HG02798 (cell line): ENCODE measurements at regions not wholly inside any gene's neighbourhood (a gene's known extent, or its start where the extent isn't known, plus 50 kb on each side); places are given as distances from the start of the nearest gene placed in this dataset.

Experiments used
- ATAC-seq: cut with Tn5 transposase; IDR thresholded peaks from one replicate; pipeline ENCODE4 v1.9.1; 2021; ENCODE audit warnings: mild to moderate bottlenecking; ENCODE audit not compliant: unreplicated experiment, poor library complexity

- no peak for ATAC-seq
Observed at GRCh38 chr2:16466821-16467151, 198.8 kb downstream of the CYRIA start.

GRCh38 chr2:16466133-16466820 lies 199.4 kb downstream of the CYRIA start:
- ATAC-seq: no peak

GRCh38 chr2:16464641-16465040 lies 201.0 kb downstream of the CYRIA start:
- ATAC-seq: no peak

- ATAC-seq: no peak
Observed at GRCh38 chr2:16462958-16463357, 202.7 kb downstream of the CYRIA start.

- no peak for ATAC-seq
Observed at GRCh38 chr2:16461672-16462071, 204.0 kb downstream of the CYRIA start.

GRCh38 chr2:16459606-16460005 lies 206.0 kb downstream of the CYRIA start:
- no peak for ATAC-seq

- no peak for ATAC-seq
Observed at GRCh38 chr2:16454621-16455020, 211.0 kb downstream of the CYRIA start.

- no peak for ATAC-seq
Observed at GRCh38 chr2:16452123-16452522, 213.5 kb downstream of the CYRIA start.

- ATAC-seq: no peak
Observed at GRCh38 chr2:16446706-16447105, 218.9 kb downstream of the CYRIA start.

- no peak for ATAC-seq
Observed at GRCh38 chr2:16442971-16443370, 222.7 kb downstream of the CYRIA start.

GRCh38 chr2:16441431-16441830 lies 224.2 kb downstream of the CYRIA start:
- ATAC-seq: no peak

- no peak for ATAC-seq
Observed at GRCh38 chr2:16440898-16441297, 224.7 kb downstream of the CYRIA start.

- ATAC-seq: no peak
Observed at GRCh38 chr2:16438613-16439321, 226.9 kb downstream of the CYRIA start.

GRCh38 chr2:16437189-16437588 lies 228.4 kb downstream of the CYRIA start:
- no peak for ATAC-seq

GRCh38 chr2:16434393-16434792 lies 231.2 kb downstream of the CYRIA start:
- ATAC-seq: no peak

GRCh38 chr2:16430846-16431245 lies 234.8 kb downstream of the CYRIA start:
- no peak for ATAC-seq

GRCh38 chr2:16429431-16430145 lies 236.0 kb downstream of the CYRIA start:
- ATAC-seq: no peak

GRCh38 chr2:16429002-16429401 lies 236.6 kb downstream of the CYRIA start:
- ATAC-seq: no peak

GRCh38 chr2:16425462-16426336 lies 239.9 kb downstream of the CYRIA start:
- no peak for ATAC-seq

- ATAC-seq: no peak
Observed at GRCh38 chr2:16420421-16420820, 245.2 kb downstream of the CYRIA start.

GRCh38 chr2:16417726-16418125 lies 247.9 kb downstream of the CYRIA start:
- no peak for ATAC-seq
